GM19328 (cell line): ENCODE measurements at regions not wholly inside any gene's neighbourhood (a gene's known extent, or its start where the extent isn't known, plus 50 kb on each side); places are given as distances from the start of the nearest gene placed in this dataset.

Source experiments
- ATAC-seq: cut with Tn5 transposase; IDR thresholded peaks from one replicate; pipeline ENCODE4 v1.9.1; 2021; ENCODE audit warnings: mild to moderate bottlenecking, moderate library complexity; ENCODE audit not compliant: unreplicated experiment

DNA sequence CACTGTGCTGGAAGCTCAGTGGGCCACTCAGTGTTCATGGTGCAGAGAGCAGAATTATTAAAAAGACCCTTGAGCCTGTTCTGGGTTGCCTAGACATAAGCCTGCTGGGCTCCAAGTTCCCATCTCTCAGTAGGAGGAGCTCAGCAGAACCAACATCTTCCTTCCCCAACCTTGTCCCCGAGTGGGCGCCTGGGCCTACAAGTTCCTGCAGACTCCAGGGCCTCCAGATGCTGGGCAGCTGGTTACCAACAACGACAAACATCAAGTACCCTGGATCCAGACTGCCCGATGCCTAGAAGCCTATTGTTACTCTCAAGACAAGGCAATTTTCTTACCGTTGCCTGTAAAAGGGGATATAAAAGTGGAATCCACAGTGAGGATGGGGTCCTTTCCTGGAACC is 214.2 kb downstream of the HAUS1 start:
- no peak for ATAC-seq

DNA sequence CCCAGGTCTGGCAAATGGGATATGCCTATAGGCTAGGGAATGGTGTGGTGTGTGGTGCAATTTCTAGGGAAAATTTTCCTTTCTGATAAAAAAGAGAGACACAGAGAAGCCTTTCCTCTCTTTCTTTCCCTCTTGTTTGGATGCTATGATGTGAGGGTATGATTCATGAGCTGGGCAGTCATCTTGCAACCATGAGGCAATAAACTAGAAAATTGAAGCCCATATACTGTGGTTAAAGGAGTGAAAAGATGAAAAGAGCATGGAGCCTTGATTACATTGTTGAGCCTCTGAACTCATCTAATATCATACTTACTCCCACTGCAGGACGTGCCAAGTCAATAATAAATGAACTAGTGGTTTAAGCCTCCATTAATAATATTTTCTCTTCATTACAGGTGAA is 215.6 kb downstream of the HAUS1 start:
- ATAC-seq: no peak

DNA sequence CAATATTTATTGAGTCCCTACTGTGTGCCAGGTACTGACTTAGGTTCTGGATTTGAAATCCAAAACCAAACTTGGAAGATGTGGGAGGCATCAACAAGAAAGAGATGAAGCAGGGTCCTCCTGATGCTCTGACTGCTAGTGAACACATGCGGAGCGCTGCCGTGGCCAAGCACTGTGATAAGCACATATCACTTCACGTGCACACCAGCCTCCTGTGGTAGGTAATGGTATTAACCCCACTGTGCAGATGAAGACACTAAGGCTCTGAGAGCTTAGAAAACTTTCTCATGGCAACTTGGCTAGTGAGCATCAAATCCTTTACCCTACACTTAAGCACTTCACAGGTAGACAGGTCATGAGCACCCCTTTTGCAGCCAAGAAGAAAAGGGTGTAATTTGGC is 216.1 kb downstream of the HAUS1 start:
- no peak for ATAC-seq

DNA sequence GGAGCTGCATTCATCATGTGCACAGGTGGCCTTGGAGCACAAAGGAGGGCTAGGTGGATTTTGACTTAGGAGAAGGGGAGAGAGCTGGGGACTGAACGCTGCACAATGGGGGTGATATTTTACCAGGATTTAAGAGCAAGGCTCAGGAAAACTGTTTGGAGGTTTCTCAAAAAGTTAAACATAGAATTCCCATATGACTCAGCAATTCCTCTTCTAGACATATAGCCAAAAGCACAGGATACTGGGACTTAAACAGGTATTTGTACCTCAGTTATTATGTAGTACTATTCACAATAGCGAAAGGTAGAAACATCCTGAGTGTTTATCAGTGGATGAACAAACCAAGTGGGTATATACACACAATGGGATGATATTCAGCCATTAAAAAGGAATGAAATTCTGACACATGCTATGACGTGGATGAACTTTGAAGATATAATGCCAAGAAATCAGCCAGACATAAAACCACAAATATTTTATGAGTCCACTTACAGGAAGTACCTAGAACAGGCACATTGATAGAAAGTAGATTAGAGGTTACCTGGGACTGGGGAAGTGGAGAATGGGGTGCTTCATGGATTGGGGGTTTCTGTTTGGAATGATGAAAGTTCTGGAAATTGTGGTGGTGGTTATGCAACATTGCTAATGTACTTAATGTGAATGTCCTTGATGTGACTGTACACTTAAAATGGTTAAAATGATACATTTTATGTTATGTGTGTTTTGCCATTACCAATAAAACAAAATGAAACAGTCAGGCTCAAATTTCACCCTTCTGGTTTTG is 216.9 kb downstream of the HAUS1 start:
- no peak for ATAC-seq

DNA sequence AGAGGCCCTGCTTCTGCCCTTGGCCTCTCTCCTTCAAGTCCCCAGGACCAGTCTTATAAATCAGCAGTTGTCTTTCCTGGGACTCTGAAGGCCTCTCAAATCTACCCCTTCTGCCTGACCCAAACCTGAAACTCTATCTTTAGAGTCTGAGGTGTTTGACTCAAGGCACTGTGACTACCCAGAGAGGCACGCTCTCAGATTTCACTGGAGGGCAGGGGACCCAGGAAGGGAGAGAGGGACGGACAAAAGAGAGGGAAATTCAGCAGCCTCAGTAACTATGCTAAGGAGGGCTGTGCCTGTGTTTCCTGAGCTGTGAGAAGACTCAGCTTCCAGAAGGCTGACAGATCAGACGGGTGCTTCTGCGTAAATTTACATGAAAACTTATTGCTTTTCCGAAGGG is 217.8 kb downstream of the HAUS1 start:
- no peak for ATAC-seq

DNA sequence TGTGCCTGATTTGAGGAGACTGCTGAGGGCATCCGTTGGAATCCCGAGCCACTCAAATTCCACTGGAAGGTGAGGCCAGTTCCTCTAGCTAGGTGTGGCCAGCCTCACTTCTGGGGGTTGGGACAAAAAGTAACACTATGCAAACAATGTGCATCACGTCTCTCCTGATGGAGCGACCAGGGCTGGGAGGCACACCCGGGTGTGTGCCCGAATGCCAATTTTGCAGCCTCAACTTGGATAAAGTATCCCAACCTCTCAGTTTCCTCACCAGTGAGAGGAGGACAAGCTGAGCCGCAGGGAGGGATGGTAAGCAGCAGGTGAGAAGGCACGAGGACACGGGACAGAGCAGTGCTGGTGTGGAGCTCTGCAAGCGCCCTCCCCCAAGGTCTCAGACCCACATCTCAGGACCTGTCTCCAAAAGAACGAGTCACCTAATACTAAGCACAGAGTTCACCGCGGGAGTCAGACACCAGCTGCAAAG is 218.3 kb downstream of the HAUS1 start:
- no peak for ATAC-seq

DNA sequence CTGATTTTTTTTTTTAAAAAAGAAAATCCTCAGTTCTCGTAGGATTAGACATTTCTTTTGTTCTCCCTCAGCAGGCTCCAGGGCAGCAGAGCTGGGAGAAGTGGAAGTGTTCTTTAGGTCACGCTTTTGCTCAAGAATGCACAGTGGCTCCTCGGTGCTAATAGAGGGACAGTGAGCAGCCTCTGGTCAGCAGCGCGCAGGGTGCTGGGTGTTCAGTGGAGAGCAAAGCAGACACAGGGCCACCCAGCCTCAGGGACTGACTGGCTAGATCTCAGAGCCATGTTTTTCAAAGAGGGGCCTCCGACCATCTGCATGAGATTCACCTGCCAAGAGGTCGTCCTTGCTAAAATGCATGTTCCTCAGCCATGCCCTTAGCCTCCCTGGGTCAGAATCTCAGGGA is 218.8 kb downstream of the HAUS1 start:
- ATAC-seq: no peak

DNA sequence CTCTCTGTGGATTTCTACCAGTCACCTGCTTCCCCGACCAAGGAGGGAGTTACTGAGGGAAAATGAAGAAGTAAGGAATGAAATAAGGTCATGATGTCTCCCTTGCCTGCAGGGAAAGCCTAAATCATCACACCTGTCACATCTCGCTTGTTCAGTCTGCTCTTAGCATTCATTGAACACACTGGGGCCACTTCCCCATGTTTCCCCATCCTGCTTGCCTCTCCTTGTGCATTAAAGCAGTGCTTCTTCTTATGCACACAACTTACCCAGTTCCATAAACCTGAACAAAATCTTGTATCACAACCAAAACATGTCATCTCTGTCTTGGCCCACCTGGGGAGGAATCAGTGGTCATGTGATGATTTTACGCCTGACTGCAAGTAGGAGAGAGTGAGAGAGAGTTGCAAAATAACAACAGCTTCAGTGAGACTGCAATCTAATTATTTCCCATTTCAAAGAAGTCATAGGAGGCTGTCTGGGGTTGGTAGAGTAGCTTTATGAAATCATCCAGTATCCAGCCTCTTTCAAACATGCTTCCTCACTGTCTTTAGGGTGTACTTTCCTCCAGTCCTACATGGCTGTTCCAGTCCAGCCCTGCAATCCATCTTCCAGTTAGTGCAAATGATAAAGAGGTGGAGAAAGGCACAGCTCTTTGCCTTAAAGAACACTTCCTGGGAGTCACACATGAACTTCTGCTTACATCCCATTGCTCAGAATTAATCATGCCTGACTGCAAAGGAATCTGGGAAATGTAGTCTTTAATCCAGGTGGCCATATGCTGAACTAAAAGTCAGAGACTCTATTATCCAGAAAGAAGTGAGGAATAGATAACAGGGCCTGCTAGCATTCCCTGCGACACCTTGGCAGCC is 220.1 kb downstream of the HAUS1 start:
- no peak for ATAC-seq

DNA sequence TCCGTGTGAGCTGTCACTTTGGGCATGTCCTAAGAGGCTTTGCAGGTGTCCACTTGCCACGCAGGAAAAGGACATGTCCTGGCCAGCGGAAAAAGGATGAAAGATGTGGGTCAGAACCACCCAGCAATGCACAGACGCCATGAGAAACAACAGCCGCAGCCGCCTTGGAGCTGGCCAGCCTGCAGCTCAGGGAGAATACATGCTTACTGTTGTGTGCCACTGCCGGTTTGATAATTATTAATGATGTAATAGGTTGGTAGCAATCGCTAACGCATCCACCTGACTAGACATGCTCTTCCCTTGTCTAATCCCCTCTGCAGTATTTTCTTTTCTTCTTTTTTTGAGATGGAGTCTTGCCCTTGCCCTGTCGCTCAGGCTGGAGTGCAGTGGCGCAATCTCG is 221.7 kb downstream of the HAUS1 start:
- ATAC-seq: no peak

DNA sequence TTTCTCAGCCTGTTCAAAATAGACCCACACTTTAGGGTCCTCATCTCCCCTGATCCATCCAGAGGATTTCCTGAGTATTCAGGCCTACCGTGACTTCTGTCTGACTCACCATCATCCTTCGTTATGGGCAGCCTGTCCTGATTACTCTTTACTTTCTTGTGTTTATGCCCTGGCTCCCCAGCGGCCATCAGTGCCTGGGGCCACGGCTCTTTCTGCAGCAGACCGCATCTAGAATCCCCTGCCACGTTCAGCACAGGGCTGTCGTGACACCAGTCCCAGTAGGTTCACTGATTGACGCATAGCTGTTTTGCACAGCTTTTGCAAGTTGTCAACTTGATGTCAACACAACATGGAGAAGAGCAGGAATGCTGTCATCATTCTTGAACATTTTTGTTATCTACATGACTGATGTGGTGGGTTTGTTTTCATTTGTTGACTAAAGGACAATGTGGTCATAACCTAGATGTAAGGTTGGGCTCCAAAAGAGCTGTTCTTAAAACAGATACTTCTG is 225.6 kb downstream of the HAUS1 start:
- no peak for ATAC-seq

DNA sequence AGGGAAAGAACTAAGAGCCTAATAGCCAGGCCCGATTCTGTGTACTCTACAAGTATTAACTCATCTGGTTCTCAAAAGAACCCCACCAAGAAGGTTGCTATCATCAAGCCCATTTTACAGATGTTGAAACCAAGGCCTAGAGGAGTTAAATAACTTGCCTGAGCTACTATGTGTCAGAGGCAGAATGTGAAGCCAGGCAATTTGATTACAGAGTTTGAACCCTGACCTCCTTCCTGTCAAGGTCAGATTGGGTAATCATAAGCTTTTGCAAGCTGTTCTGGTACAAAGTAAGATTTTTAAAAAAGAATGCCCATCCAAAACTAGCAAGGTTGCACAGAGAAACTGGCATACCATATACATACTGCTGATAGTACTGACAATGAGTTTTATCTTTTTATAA is 227.1 kb downstream of the HAUS1 start:
- ATAC-seq: no peak

DNA sequence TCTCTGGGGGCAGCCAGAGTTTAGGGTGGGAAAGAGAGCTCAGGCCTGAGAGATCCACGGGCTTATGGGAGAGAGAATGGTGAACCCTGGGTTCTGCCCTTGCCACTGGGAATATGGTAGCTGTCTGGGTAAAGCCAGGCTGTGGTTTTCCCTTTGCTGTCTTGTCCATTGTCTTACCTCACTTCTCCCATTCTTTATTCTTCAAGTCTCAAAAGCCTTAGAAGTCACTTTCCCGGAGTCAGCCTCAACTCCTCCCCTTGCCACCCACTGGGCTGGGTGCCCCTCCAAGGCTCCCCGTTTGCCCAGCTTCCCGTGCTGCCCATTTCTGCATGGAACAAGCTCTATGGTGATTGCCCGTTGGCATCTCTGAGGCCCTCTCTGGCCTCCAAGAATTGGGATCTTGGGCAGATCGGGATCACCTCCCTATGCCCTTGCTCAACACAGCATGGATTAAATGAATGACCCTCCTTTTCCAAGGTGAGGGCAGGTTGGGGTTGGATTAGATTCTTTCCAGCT is 228.2 kb downstream of the HAUS1 start:
- ATAC-seq: no peak

DNA sequence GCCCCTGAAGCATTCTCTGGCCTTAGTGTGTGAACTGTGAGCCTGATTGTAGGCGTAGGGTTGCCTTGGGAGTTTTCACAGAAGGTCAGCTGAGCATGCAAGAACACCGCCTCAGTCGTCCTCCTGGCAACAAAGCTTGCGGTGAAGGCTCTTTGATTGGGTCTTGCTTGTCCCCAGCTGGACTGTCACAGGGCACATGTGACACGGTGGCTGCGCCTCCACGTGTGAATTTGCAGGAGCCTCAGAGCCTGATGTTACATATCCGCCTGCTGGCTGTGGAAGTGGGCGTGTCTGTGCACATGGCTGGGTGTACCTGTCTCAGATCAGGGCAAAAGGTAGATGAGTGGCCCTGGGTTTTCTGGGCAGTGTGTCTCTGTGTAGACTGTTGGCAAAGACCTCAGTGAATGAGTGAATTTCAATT is 228.7 kb downstream of the HAUS1 start:
- no peak for ATAC-seq

DNA sequence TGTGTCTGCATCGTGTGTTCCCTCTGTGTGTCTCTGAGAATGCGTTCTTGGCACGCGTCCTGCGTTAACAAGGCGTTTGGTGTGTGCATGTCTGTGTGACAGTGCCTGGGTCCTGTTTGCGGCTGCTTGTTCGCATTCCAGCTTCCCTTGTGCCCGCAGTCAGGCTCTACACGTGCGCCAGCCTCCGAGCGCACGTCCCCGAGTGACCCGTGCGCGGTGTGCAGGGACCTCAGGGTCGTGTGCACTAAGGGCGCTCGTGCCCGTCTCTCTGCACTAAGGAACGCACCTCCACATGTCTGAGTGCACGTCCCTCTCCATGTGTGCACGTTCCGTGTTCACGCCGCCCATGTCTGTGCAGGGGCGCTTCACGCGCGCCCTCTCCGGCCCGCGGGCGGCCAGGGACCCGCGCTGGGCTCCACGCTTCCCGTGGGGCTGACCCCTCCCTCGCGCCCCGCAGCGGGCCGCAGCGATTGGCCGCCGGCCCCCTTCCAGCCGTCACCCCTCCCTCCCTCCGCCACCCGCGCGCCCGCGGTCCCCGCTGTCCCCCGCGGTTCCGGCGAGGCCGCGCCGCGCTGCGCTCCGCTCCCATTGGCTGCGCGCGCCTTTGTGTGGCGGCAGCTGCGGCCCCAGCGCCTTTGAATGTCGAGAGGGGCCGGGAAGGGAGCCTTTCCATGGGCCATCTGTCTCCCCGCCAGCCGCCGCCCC is 229.4 kb downstream of the HAUS1 start:
- no peak for ATAC-seq

DNA sequence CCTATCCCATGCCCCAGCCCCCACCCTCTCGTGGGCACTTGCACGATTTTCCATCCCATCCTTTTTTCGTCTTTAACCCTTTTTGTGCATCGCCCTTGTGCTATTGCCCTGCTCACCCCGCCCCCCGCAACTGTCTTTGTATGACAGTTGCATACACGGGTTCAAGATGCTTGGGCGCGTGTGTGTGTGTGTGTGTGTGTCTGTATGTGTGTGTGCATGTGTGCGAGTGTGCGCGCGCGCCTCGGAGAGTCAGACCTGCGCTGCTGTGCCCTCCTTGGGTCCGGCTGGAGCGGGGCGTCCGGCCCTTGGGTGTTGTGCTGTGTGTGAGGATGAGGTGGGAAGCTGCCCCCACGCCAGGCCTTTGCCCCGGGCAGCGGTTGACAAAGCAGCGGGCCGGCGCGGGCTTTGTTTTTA is 230.7 kb downstream of the HAUS1 start:
- no peak for ATAC-seq

DNA sequence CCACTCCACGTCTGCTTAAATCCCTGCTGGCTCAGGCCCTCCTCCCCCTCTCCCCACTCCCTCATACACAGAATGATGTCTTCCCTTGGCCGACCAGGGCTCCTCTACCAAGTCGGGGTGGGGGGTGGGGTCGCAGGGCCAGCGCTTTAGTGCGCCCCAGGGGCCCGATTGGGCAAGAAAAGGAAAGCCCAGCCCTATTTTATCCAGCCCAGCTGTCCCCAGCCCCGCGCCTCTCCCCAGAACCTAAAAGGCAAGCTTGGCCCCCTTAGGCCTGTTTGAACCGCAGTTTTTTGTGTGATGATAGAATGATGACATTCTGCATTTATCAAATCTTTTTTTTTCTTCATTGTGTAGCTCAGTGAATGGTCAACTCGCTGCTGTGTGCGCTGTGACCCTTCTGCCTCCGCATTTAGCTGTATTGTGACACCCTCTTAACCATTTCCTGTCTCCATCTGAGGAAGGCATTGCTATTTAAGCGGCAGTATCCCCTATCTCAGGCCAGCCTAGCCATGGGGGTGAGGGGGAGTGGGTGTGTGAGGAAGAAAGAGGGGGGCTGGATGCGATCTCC is 231.4 kb downstream of the HAUS1 start:
- no peak for ATAC-seq

DNA sequence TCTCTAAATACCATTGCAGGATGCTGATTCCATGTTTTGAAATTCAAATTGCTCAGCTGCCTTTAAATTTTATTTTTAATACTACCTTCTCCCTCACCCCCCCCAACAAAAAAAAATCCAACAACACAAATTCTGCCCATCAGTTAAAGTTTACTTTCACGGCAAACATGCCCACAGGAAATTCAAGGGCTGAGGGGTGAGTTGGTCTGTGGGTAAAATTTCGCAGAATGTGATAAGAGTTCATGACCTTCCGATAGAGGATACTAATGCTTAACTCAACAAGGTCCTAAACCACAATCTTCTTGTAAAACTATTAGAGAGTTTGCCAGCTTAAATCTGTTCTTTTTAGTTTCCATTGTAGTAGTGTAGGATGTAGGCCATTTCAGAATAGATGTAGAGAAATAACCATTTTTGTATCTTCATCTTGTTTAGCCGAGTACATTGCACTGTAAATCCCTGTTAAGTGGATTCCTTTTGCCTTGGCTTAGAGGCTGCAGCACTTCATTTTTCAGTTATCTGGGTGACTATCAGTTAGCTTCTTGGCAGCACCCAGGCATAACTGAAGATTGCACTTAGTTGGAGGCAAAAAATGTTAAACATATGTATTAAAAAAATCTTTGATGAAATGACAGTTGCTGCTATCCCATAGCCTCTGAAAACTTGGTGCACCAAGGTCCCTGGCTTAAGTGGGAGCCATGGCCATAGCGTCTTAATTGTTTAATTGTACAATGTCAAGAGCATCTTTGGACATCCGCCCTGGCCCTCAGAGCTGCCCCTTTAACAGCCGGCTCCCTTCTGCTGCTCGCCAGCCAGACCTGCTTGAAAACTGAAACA is 232.3 kb downstream of the HAUS1 start:
- ATAC-seq: no peak

DNA sequence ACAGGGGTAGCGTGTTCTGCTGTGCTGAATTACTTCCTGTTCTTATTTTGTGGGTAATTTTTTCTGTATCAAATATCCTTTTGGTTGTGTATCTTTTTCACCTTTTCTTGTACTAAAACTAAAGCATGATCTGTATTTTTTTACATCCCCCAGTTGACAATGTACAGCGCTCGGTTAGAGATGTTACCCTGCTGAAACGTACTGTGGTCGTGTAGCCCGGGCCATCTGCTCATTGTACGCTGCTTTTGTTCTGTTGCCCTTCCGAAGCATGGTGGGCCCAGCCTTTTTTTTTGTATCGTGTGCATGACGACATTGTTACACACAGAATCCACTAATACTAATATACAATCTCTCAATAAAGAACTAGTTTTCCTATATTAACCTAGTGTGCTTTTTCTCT is 233.1 kb downstream of the HAUS1 start:
- no peak for ATAC-seq

DNA sequence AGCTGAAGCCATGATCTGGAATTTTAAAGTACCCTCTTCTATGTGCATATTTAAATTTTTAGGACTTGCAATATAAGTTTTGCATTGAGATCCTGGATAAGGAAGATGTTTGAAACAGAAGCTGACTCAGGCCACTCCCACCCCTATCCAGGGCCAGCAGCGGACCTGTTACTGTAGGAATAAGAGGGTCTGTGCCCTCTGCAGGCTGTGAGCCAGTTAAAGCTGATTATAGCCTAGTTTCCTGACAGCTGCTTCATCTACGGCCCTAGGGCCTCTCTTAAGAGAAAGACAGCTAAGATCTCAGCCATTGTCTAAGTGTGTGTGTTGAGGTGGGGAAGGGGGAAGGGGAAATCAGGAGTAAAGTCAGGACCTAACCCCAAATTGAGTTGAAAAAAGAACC is 234.0 kb downstream of the HAUS1 start:
- no peak for ATAC-seq

DNA sequence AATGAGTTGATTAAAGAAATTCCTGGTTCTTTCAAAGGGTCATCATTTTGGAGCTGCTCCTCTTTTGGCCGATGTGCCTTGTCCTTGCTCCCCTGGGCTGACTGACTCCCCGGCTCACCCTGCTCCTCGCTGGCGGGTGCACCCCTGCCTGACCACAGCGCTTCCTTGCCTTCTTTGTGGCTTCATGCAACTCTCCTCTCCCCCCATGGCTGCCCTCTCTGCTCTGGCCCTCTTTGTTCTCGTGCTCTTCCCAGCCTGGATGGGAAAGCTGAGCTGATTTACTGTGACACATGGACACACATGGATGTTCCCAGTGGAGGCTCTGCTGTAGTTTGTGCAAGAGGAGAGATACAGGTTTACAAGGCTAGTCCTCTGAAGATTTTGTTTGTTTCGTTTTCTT is 234.6 kb downstream of the HAUS1 start:
- no peak for ATAC-seq
